ENCODE measurements at regions not wholly inside any gene's neighbourhood (a gene's known extent, or its start where the extent isn't known, plus 50 kb on each side); places are given as distances from the start of the nearest gene placed in this dataset.
"Not testable (repeated sequence)": the region's sequence is repeated elsewhere in the genome, so short reads cannot be mapped to it uniquely, and the experiment has no call there.

DNA sequence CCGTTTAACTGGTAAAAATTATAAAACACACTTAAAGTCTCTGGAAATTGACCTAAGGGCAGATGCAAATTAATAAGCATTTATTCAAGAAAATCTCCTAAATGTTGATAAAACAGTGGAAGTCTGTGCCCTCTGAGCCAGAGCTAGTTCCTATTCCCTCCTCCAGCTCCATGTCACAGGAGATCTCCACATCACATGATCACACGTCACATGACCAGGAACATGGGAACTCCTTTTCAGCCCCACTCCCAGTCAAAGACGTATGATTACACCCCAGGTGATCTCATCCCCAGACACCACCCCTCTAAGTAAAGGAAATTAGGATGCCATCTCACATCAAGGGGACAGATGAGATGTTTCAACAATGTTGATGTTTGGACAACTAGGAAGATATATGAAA, 237.7 kb upstream of the FRG1 start:
- not testable (repeated sequence) for TF ChIP-seq EZH2 (optimal IDR thresholded peaks at IDR 0.05; ENCODE audit: low read depth, low read length)
- TF ChIP-seq, protein P1, sequence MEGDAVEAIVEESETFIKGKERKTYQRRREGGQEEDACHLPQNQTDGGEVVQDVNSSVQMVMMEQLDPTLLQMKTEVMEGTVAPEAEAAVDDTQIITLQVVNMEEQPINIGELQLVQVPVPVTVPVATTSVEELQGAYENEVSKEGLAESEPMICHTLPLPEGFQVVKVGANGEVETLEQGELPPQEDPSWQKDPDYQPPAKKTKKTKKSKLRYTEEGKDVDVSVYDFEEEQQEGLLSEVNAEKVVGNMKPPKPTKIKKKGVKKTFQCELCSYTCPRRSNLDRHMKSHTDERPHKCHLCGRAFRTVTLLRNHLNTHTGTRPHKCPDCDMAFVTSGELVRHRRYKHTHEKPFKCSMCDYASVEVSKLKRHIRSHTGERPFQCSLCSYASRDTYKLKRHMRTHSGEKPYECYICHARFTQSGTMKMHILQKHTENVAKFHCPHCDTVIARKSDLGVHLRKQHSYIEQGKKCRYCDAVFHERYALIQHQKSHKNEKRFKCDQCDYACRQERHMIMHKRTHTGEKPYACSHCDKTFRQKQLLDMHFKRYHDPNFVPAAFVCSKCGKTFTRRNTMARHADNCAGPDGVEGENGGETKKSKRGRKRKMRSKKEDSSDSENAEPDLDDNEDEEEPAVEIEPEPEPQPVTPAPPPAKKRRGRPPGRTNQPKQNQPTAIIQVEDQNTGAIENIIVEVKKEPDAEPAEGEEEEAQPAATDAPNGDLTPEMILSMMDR (IDR thresholded peaks at IDR 0.05; ENCODE audit: low read length), result not testable (repeated sequence)
